ENCODE measurements at regions not wholly inside any gene's neighbourhood (a gene's known extent, or its start where the extent isn't known, plus 50 kb on each side); places are given as distances from the start of the nearest gene placed in this dataset.

DNA sequence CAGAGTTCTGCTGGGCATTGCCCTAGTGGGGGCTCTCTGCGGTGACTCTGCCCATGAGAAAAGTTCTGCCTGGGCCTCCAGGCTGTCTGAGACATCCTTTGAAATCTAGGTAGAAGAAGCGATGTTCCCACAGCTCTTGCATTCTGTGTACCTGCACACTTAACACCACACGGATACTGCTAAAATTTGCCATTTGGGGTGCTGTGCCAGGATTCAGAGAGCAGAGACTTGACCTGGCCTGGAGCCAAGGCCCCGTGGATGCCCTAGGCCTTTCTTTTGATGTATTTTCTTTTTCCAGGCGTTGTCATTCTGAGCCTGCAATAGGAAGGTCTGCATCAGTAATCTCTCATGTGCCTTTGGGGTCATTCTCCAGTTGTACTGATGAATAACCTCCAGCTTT is 89.3 kb upstream of the IL12B start:
- Mint-ChIP-seq H3K4me1 (ENCODE audit: low read depth) (peaks cover 5% of the 10 kb centered on the region), H3K27ac (no peak overlapping the region), H3K4me3 (ENCODE audit: low read depth) (no peak overlapping the region), H3K27me3 (peaks cover 6% of the 10 kb centered on the region), H3K36me3 (ENCODE audit: insufficient read depth) (no peaks in the 10 kb centered on the region), H3K9me3 (ENCODE audit: low read depth) (no peaks in the 10 kb centered on the region)
- TF ChIP-seq, protein P1, sequence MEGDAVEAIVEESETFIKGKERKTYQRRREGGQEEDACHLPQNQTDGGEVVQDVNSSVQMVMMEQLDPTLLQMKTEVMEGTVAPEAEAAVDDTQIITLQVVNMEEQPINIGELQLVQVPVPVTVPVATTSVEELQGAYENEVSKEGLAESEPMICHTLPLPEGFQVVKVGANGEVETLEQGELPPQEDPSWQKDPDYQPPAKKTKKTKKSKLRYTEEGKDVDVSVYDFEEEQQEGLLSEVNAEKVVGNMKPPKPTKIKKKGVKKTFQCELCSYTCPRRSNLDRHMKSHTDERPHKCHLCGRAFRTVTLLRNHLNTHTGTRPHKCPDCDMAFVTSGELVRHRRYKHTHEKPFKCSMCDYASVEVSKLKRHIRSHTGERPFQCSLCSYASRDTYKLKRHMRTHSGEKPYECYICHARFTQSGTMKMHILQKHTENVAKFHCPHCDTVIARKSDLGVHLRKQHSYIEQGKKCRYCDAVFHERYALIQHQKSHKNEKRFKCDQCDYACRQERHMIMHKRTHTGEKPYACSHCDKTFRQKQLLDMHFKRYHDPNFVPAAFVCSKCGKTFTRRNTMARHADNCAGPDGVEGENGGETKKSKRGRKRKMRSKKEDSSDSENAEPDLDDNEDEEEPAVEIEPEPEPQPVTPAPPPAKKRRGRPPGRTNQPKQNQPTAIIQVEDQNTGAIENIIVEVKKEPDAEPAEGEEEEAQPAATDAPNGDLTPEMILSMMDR (IDR thresholded peaks at IDR 0.05; ENCODE audit: unreplicated experiment): no peak
- DNase-seq (ENCODE audit: low spot score, unreplicated experiment): no peak

GRCh38 chr5:159420940-159421339 is 90.7 kb upstream of the IL12B start:
- TF ChIP-seq, protein P1 (IDR thresholded peaks at IDR 0.05; ENCODE audit: unreplicated experiment): no peak
- no peak overlapping the region for H3K4me3 Mint-ChIP-seq (ENCODE audit: low read depth)
- no peak overlapping the region for H3K27ac Mint-ChIP-seq
- DNase-seq (ENCODE audit: low spot score, unreplicated experiment): no peak
- peaks cover 5% of the 10 kb centered on the region for H3K4me1 Mint-ChIP-seq (ENCODE audit: low read depth)
- H3K9me3 Mint-ChIP-seq (ENCODE audit: low read depth): no peaks in the 10 kb centered on the region
- H3K27me3 Mint-ChIP-seq: peaks cover 2% of the 10 kb centered on the region
- no peaks in the 10 kb centered on the region for H3K36me3 Mint-ChIP-seq (ENCODE audit: insufficient read depth)

- H3K4me3 Mint-ChIP-seq (ENCODE audit: low read depth): no peak overlapping the region
- H3K27me3 Mint-ChIP-seq: peaks cover 5% of the 10 kb centered on the region
- TF ChIP-seq, protein P1 (IDR thresholded peaks at IDR 0.05; ENCODE audit: unreplicated experiment): no peak
- no peaks in the 10 kb centered on the region for H3K36me3 Mint-ChIP-seq (ENCODE audit: insufficient read depth)
- no peaks in the 10 kb centered on the region for H3K9me3 Mint-ChIP-seq (ENCODE audit: low read depth)
- H3K27ac Mint-ChIP-seq: no peak overlapping the region
- no peaks in the 10 kb centered on the region for H3K4me1 Mint-ChIP-seq (ENCODE audit: low read depth)
- DNase-seq (ENCODE audit: low spot score, unreplicated experiment): no peak
These were observed 92.1 kb upstream of the IL12B start for GRCh38 chr5:159422361-159422760.

- Mint-ChIP-seq H3K4me3 (ENCODE audit: low read depth) (no peak overlapping the region), H3K36me3 (ENCODE audit: insufficient read depth) (no peaks in the 10 kb centered on the region), H3K4me1 (ENCODE audit: low read depth) (no peaks in the 10 kb centered on the region), H3K27me3 (peaks cover 6% of the 10 kb centered on the region), H3K9me3 (ENCODE audit: low read depth) (no peaks in the 10 kb centered on the region), H3K27ac (no peak overlapping the region)
- no peak for DNase-seq (ENCODE audit: low spot score, unreplicated experiment)
- TF ChIP-seq, protein P1 (IDR thresholded peaks at IDR 0.05; ENCODE audit: unreplicated experiment): no peak
These were observed 92.6 kb upstream of the IL12B start for GRCh38 chr5:159422910-159423309.

DNA sequence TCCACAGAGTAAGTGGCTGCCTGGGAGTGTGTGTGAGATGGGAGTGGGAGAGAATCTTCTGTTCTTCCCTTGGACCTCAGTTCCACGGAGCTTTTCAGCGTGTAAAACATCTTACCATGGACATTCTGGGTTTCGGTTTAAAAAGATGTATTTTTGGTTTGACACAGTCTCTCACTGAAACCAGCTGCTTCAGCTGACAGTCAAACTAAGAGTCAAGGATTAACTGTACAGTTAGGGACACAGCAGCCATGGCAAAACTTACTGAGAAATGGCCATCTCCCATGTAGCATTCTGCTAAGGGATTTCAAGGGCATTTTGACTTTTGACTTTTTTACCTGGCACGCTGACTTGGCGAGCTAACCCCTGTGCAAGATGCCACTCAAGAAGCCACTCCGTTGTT is 93.8 kb upstream of the IL12B start:
- Mint-ChIP-seq H3K4me3 (ENCODE audit: low read depth) (no peak overlapping the region), H3K36me3 (ENCODE audit: insufficient read depth) (no peaks in the 10 kb centered on the region), H3K27me3 (peaks cover 6% of the 10 kb centered on the region), H3K9me3 (ENCODE audit: low read depth) (no peaks in the 10 kb centered on the region), H3K4me1 (ENCODE audit: low read depth) (no peaks in the 10 kb centered on the region), H3K27ac (no peak overlapping the region)
- TF ChIP-seq, protein P1 (IDR thresholded peaks at IDR 0.05; ENCODE audit: unreplicated experiment): no peak
- DNase-seq (ENCODE audit: low spot score, unreplicated experiment): no peak
